Neuronal stem cell (in vitro differentiated cells): ENCODE measurements at regions not wholly inside any gene's neighbourhood (a gene's known extent, or its start where the extent isn't known, plus 50 kb on each side); places are given as distances from the start of the nearest gene placed in this dataset.

Experiments
- DNase-seq: peaks from one replicate; pipeline ENCODE4 v3.0.0-alpha.2; 2013; ENCODE audit warnings: low spot score
- H2AFZ ChIP-seq: one replicate; pipeline ENCODE4 v1.6.1; 2013; ENCODE audit warnings: mild to moderate bottlenecking, low read length, inconsistent platforms
- H2AK5ac ChIP-seq: 2 replicates; pipeline ENCODE4 v1.6.1; 2013; ENCODE audit warnings: low read depth, mild to moderate bottlenecking, inconsistent platforms, low read length, moderate library complexity, mixed read lengths
- H2BK120ac ChIP-seq: 2 replicates; pipeline ENCODE4 v1.6.1; 2013; ENCODE audit warnings: low read depth, mild to moderate bottlenecking, inconsistent platforms, low read length, moderate library complexity, mixed read lengths
- H2BK12ac ChIP-seq: one replicate; pipeline ENCODE4 v1.6.1; 2013; ENCODE audit warnings: low read length, inconsistent platforms
- H2BK15ac ChIP-seq: 2 replicates; pipeline ENCODE4 v1.6.1; 2013; ENCODE audit warnings: mild to moderate bottlenecking, low read length, inconsistent platforms, mixed read lengths
- H2BK5ac ChIP-seq: one replicate; pipeline ENCODE4 v1.6.1; 2013; ENCODE audit warnings: inconsistent platforms, mild to moderate bottlenecking, low read length, moderate library complexity
- H3K14ac ChIP-seq: one replicate; pipeline ENCODE4 v1.6.1; 2013; ENCODE audit warnings: low read length, inconsistent platforms
- H3K18ac ChIP-seq: 2 replicates; pipeline ENCODE4 v1.6.1; 2013; ENCODE audit warnings: low read length, inconsistent platforms
- H3K23ac ChIP-seq: 2 replicates; pipeline ENCODE4 v1.6.1; 2013; ENCODE audit warnings: low read depth, mild to moderate bottlenecking, mixed read lengths, low read length, inconsistent platforms; ENCODE audit not compliant: poor library complexity
- H3K27ac ChIP-seq: replicated peaks from 3 replicates; pipeline ENCODE4 v1.5.1; 2013; ENCODE audit warnings: low read length, inconsistent platforms
- H3K27me3 ChIP-seq, 3 experiments: 2 replicates each; pipeline ENCODE4 v1.6.1; 2013; ENCODE audit warnings: low read length in 3 of 3, mild to moderate bottlenecking in 2 of 3, inconsistent platforms in 1 of 3, low read depth in 1 of 3, mixed read lengths in 1 of 3, moderate library complexity in 1 of 3; ENCODE audit not compliant: control insufficient read depth in 3 of 3, insufficient read depth in 3 of 3
- H3K36me3 ChIP-seq, 2 donors: replicated peaks in 1 of 2; 2 replicates each; pipeline ENCODE4 v1.6.1; 2013; ENCODE audit warnings: low read length in 2 of 2; ENCODE audit not compliant: control insufficient read depth in 2 of 2, insufficient read depth in 2 of 2
- H3K4ac ChIP-seq: 2 replicates; pipeline ENCODE4 v1.6.1; 2013; ENCODE audit warnings: inconsistent platforms, mild to moderate bottlenecking, low read length, moderate library complexity
- H3K4me1 ChIP-seq, 2 donors: 1 replicate in 1 of 2; 2 replicates in 1 of 2; pipeline ENCODE4 v1.6.1; 2013; ENCODE audit warnings: low read length in 2 of 2, low read depth in 1 of 2; ENCODE audit not compliant: control insufficient read depth in 2 of 2, insufficient read depth in 1 of 2
- H3K4me2 ChIP-seq: one replicate; pipeline ENCODE4 v1.6.1; 2013; ENCODE audit warnings: mild to moderate bottlenecking, low read length, inconsistent platforms; ENCODE audit not compliant: insufficient read depth, poor library complexity, severe bottlenecking
- H3K4me3 ChIP-seq, 2 donors: 2 replicates each; pipeline ENCODE4 v1.5.1; 2013; ENCODE audit warnings: low read length in 2 of 2, mild to moderate bottlenecking in 2 of 2, inconsistent platforms in 1 of 2, moderate library complexity in 1 of 2
- H3K79me1 ChIP-seq: one replicate; pipeline ENCODE4 v1.6.1; 2013; ENCODE audit warnings: low read depth, mild to moderate bottlenecking, inconsistent platforms, low read length, moderate library complexity
- H3K9ac ChIP-seq: one replicate; pipeline ENCODE4 v1.6.1; 2013; ENCODE audit warnings: mild to moderate bottlenecking, low read depth, low read length, inconsistent platforms; ENCODE audit not compliant: poor library complexity
- H3K9me3 ChIP-seq, 2 donors: replicated peaks in 1 of 2; 2 replicates each; pipeline versions ENCODE3 to v1.6.1; 2013; ENCODE audit warnings: low read length in 2 of 2, mild to moderate bottlenecking in 2 of 2, inconsistent platforms in 1 of 2, low read depth in 1 of 2, mixed read lengths in 1 of 2, moderate library complexity in 1 of 2; ENCODE audit not compliant: control insufficient read depth in 2 of 2, insufficient read depth in 1 of 2
- H4K8ac ChIP-seq: one replicate; pipeline ENCODE4 v1.6.1; 2013; ENCODE audit warnings: low read depth, mild to moderate bottlenecking, inconsistent platforms, low read length, moderate library complexity
- H4K91ac ChIP-seq: one replicate; pipeline ENCODE4 v1.6.1; 2013; ENCODE audit warnings: low read length, low read depth, mild to moderate bottlenecking, inconsistent platforms; ENCODE audit not compliant: poor library complexity
- WGBS, 2 donors: extraction: QIAGEN DNeasy Blood & Tissue Kit; methylation state at CpG; one replicate each; pipeline ENCODE4 v1.1.7; 2013; ENCODE audit warnings: missing lambda C conversion rate in 2 of 2, mixed read lengths in 1 of 2; ENCODE audit not compliant: insufficient read length in 2 of 2, insufficient replicate concordance in 1 of 2; ENCODE audit errors: extremely low coverage in 2 of 2; 5-methylcytosine and 5-hydroxymethylcytosine counted together

DNA sequence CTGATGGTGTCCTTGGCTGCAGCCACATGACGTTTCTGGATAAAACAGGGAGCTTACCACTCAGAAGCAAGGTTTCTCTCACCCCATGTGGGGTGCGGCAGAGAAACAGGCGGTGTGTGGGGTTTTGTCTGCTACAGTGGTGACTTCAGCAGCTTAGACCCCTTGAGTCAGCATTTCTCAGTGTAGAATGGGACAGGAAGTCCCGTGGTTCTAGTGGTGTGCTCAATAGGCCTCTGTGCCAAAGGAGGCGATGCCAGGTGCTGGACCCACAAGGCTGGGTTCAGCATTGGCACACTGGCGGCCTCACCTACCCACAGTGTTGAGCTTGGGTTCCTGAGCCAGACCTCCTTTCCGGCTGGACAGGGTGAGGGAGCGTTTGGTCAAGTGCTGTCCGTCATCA lies 125.2 kb upstream of the SMIM23 start:
- Histone ChIP-seq H3K4me2 (no peak overlapping the region), H3K27ac (no peak overlapping the region), H3K18ac (peak overlapping the region; percentile 42), H3K4me1 (peaks cover 0 to 8% of the 10 kb centered on the region in 2 donors), H3K36me3 (no peaks in the 10 kb centered on the region), H2BK15ac (peak overlapping the region; percentile 66), H4K8ac (no peak overlapping the region), H3K4ac (no peak overlapping the region), H3K23ac (no peak overlapping the region), H3K9ac (no peak overlapping the region), H2BK120ac (no peak overlapping the region), H3K79me1 (no peaks in the 10 kb centered on the region), H3K14ac (no peak overlapping the region), H4K91ac (no peak overlapping the region), H2AK5ac (peak overlapping the region; percentile 42), H3K9me3 (no peaks in the 10 kb centered on the region), H3K4me3 (peak overlapping the region in 1 of 2 donors; percentile 56), H3K27me3 (no peaks in the 10 kb centered on the region), H2AFZ (no peak overlapping the region), H2BK12ac (no peak overlapping the region), H2BK5ac (no peak overlapping the region)
- no peak for DNase-seq
- WGBS, 2 donors = no CpG with 5 or more reads among the region's 9 CpGs

GRCh38 chr5:171661143-171661542 lies 124.5 kb upstream of the SMIM23 start:
- Histone ChIP-seq H3K4me2 (no peak overlapping the region), H2BK5ac (no peak overlapping the region), H4K8ac (no peak overlapping the region), H3K4ac (no peak overlapping the region), H3K27me3 (no peaks in the 10 kb centered on the region), H3K14ac (no peak overlapping the region), H3K23ac (no peak overlapping the region), H3K4me1 (peaks cover 0 to 8% of the 10 kb centered on the region in 2 donors), H3K9ac (no peak overlapping the region), H4K91ac (no peak overlapping the region), H2AK5ac (no peak overlapping the region), H2BK12ac (no peak overlapping the region), H3K36me3 (no peaks in the 10 kb centered on the region), H3K18ac (no peak overlapping the region), H2BK15ac (no peak overlapping the region), H3K27ac (no peak overlapping the region), H2BK120ac (no peak overlapping the region), H3K9me3 (no peaks in the 10 kb centered on the region), H3K4me3 (no peak overlapping the region), H3K79me1 (no peaks in the 10 kb centered on the region), H2AFZ (no peak overlapping the region)
- no CpG with 5 or more reads among the region's 2 CpGs for WGBS, 2 donors
- DNase-seq = no peak

DNA sequence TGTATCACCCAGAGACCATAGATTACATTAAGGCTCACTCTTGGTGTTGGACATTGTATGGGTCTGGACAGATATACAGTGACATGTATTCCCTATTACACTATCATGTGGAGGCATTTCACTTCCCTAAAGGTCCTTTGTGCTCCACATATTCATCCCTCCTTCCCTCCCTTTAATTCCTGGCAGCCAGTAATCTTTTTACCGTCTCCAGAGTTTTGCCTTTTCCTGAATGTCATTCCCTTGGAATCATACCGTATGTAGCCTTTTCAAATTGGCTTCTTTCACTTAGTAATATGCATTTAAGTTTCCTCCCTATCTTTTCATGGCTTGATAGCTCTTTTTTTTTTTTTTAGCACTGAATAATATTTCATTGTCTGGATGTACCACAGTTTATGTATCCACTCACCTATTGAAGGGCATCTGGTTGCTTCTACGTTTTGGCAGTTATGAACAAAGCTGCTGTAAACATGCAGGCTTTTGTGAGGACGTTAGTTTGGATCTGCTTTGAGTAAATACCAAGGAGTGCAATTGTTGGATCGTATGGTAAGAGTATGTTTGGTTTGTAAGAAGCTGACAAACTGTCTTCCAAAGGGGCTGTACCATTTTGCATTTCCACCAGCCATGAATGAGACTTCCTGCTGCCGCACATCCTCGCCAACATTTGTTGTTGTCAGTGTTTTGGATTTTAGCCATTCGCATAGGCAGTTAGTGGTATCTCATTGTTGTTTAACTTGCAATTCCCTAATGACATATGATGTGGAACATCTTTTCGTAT lies 122.1 kb upstream of the SMIM23 start:
- Histone ChIP-seq H4K8ac (no peak overlapping the region), H3K4me2 (no peak overlapping the region), H2BK15ac (no peak overlapping the region), H4K91ac (no peak overlapping the region), H2BK12ac (no peak overlapping the region), H3K9ac (no peak overlapping the region), H3K27ac (no peak overlapping the region), H3K4me3 (no peak overlapping the region), H3K4ac (no peak overlapping the region), H3K23ac (no peak overlapping the region), H3K9me3 (no peaks in the 10 kb centered on the region), H3K18ac (no peak overlapping the region), H2BK5ac (no peak overlapping the region), H2BK120ac (no peak overlapping the region), H3K27me3 (no peaks in the 10 kb centered on the region), H3K36me3 (no peaks in the 10 kb centered on the region), H2AFZ (no peak overlapping the region), H3K14ac (no peak overlapping the region), H3K4me1 (peaks cover 0 to 18% of the 10 kb centered on the region in 2 donors), H3K79me1 (no peaks in the 10 kb centered on the region), H2AK5ac (no peak overlapping the region)
- DNase-seq = no peak
- no CpG with 5 or more reads among the region's 9 CpGs for WGBS, 2 donors

- H3K79me1 ChIP-seq = no peaks in the 10 kb centered on the region
- H3K27me3 ChIP-seq = no peaks in the 10 kb centered on the region
- H3K4ac ChIP-seq = no peak overlapping the region
- no peak overlapping the region for H2AFZ ChIP-seq
- H2BK120ac ChIP-seq = no peak overlapping the region
- no peaks in the 10 kb centered on the region for H3K36me3 ChIP-seq
- H3K9me3 ChIP-seq = no peaks in the 10 kb centered on the region
- no peak overlapping the region for H3K4me2 ChIP-seq
- no peak overlapping the region for H2BK5ac ChIP-seq
- H4K91ac ChIP-seq = no peak overlapping the region
- DNase-seq = no peak
- no peak overlapping the region for H3K14ac ChIP-seq
- no peak overlapping the region for H3K9ac ChIP-seq
- H3K4me3 ChIP-seq = no peak overlapping the region
- no peak overlapping the region for H4K8ac ChIP-seq
- peak overlapping the region; percentile 16 for H2BK12ac ChIP-seq
- WGBS, 2 donors = no CpG with 5 or more reads among the region's 4 CpGs
- H2AK5ac ChIP-seq = no peak overlapping the region
- H3K27ac ChIP-seq = no peak overlapping the region
- H3K4me1 ChIP-seq = peaks cover 0 to 17% of the 10 kb centered on the region in 2 donors
- H3K23ac ChIP-seq = no peak overlapping the region
- H3K18ac ChIP-seq = no peak overlapping the region
- no peak overlapping the region for H2BK15ac ChIP-seq
Measured at GRCh38 chr5:171664489-171664888, 121.1 kb upstream of the SMIM23 start.
